Activated T-helper 1 cell treated with anti-CD3 and anti-CD28 coated beads, Interleukin-12 subunit alpha, Interleukin-12 subunit beta, Interleukin-2, Interleukin-4 antibody, amounts not matched to agents 30 ng/mL and 10 ng/mL and 1 ng/mL, durations not matched to agents 14 hours and 24 hours and 36 hours (primary cell): ENCODE measurements at regions not wholly inside any gene's neighbourhood (a gene's known extent, or its start where the extent isn't known, plus 50 kb on each side); places are given as distances from the start of the nearest gene placed in this dataset.

Experiments used
- DNase-seq: peaks from one replicate; pipeline ENCODE4 v3.0.0; 2021; ENCODE audit warnings: low spot score
- H3K27ac Mint-ChIP-seq: one replicate; pipeline ENCODE4 v1.8.0; 2021; ENCODE audit warnings: mild to moderate bottlenecking, mixed read lengths
- H3K27me3 Mint-ChIP-seq: one replicate; pipeline ENCODE4 v1.8.0; 2022; ENCODE audit warnings: mild to moderate bottlenecking, moderate library complexity, mixed read lengths; ENCODE audit not compliant: insufficient read depth
- H3K36me3 Mint-ChIP-seq: one replicate; pipeline ENCODE4 v1.8.0; 2021; ENCODE audit warnings: low read depth, mixed read lengths
- H3K4me1 Mint-ChIP-seq: one replicate; pipeline ENCODE4 v1.8.0; 2021; ENCODE audit warnings: low read depth, mixed read lengths
- H3K4me3 Mint-ChIP-seq: one replicate; pipeline ENCODE4 v1.8.0; 2021; ENCODE audit warnings: mild to moderate bottlenecking, moderate library complexity, mixed read lengths
- H3K9me3 Mint-ChIP-seq: one replicate; pipeline ENCODE4 v1.8.0; 2021; ENCODE audit warnings: mixed read lengths
- intact Hi-C: fragments of 100-400 bp; cut with micrococcal nuclease; formaldehyde crosslinking; loops from one replicate; pipeline ENCODE4 v1.15.1; 2024

DNA sequence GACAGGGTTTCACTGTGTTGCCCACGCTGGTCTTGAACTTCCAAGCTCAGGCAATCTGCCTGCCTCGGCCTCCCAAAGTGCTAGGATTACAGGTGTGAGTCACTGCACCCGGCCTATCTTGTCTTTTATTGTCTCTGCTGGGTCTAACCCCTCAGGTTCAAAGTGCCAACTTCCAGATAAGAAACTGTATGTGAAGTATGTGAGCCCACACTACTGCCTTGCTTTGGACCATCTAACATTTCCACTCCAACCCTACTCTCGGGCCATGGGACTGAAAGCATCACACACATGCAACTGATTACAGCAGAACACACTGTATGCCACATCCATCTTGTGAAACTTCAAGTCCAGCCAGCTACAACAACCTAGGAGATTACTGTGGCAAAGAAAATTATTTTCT is 256.1 kb upstream of the VEPH1 start:
- DNase-seq, result no peak
- no peaks in the 10 kb centered on the region for H3K27me3 Mint-ChIP-seq
- H3K27ac Mint-ChIP-seq, result no peak overlapping the region
- intact Hi-C loops, result no loop called here
- no peaks in the 10 kb centered on the region for H3K4me1 Mint-ChIP-seq
- H3K36me3 Mint-ChIP-seq, result no peaks in the 10 kb centered on the region
- no peaks in the 10 kb centered on the region for H3K9me3 Mint-ChIP-seq
- no peak overlapping the region for H3K4me3 Mint-ChIP-seq

GRCh38 chr3:157755233-157755632 is 252.0 kb upstream of the VEPH1 start:
- no peak for DNase-seq
- no peaks in the 10 kb centered on the region for H3K4me1 Mint-ChIP-seq
- no peak overlapping the region for H3K27ac Mint-ChIP-seq
- no peaks in the 10 kb centered on the region for H3K27me3 Mint-ChIP-seq
- no peaks in the 10 kb centered on the region for H3K9me3 Mint-ChIP-seq
- H3K4me3 Mint-ChIP-seq, result no peak overlapping the region
- intact Hi-C loops, result no loop called here
- H3K36me3 Mint-ChIP-seq, result no peaks in the 10 kb centered on the region

- intact Hi-C loops, result no loop called here
- no peak overlapping the region for H3K27ac Mint-ChIP-seq
- no peaks in the 10 kb centered on the region for H3K36me3 Mint-ChIP-seq
- H3K4me1 Mint-ChIP-seq, result no peaks in the 10 kb centered on the region
- H3K9me3 Mint-ChIP-seq, result no peaks in the 10 kb centered on the region
- DNase-seq, result no peak
- H3K4me3 Mint-ChIP-seq, result no peak overlapping the region
- no peaks in the 10 kb centered on the region for H3K27me3 Mint-ChIP-seq
Measured at GRCh38 chr3:157754451-157754850, 251.2 kb upstream of the VEPH1 start.

GRCh38 chr3:157753787-157754136 is 250.5 kb upstream of the VEPH1 start:
- Mint-ChIP-seq H3K4me3 (no peak overlapping the region), H3K27ac (no peak overlapping the region), H3K27me3 (no peaks in the 10 kb centered on the region), H3K4me1 (no peaks in the 10 kb centered on the region), H3K36me3 (no peaks in the 10 kb centered on the region), H3K9me3 (no peaks in the 10 kb centered on the region)
- DNase-seq, result no peak
- intact Hi-C loops, result no loop called here

DNA sequence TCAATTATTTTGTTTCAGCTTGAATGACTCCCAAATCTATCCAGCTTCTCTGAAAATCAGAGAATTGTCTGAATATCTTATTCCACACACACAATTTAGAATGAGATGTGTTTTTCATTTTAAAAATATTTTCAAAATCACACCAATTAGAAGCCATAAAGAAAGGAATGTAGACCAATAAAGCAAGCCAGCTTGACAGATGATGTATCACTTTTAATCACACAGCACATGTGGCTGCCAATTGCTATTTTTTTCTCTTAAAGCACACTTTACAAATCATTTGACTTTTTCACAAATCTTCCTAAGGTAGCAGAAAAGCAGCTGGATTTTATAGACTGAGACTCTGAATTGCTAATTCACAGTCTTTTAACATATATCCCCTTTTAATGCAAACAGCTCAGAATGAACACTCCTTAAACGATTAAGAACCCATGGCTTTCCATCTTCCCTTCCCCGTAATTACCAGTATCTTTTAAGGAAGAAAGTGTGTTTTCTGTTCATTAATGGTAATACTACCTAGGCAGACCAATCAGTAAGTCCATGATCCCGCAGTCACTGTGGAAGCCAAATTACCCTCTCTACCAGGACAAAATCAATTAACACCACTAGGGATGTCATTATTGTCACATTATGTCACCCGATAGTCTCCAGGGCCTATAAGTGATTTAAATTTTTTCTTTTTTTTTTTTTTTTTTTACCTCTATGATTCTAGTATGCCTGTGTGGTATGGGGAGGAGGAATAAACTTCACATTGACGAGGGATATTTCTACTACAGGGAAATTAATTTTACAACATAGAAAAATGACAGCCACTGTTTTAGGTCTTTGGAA is 250.0 kb upstream of the VEPH1 start:
- intact Hi-C loops, result no loop called here
- Mint-ChIP-seq H3K4me3 (no peak overlapping the region), H3K27me3 (no peaks in the 10 kb centered on the region), H3K9me3 (no peaks in the 10 kb centered on the region), H3K4me1 (no peaks in the 10 kb centered on the region), H3K36me3 (no peaks in the 10 kb centered on the region), H3K27ac (no peak overlapping the region)
- DNase-seq, result no peak

DNA sequence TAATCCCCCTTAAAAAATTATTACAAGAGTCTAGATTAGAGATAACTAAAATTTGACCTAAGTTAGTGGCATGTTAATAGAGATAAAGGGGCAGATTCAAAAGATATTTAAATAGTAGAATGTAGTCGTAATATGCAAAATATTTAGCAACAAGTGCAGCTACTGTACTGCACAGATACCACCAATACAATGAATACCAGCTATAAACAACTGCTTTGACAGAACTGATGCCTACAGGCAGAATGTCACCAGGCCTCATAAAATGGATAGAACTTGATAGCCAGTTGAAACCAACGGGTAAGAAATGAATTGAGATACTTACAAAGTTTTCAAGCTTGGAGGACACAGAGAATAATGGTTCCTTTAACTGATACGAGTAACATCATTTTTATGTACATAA is 249.3 kb upstream of the VEPH1 start:
- Mint-ChIP-seq H3K27ac (no peak overlapping the region), H3K36me3 (no peaks in the 10 kb centered on the region), H3K9me3 (no peaks in the 10 kb centered on the region), H3K4me1 (no peaks in the 10 kb centered on the region), H3K4me3 (no peak overlapping the region), H3K27me3 (no peaks in the 10 kb centered on the region)
- no peak for DNase-seq
- intact Hi-C loops, result no loop called here

DNA sequence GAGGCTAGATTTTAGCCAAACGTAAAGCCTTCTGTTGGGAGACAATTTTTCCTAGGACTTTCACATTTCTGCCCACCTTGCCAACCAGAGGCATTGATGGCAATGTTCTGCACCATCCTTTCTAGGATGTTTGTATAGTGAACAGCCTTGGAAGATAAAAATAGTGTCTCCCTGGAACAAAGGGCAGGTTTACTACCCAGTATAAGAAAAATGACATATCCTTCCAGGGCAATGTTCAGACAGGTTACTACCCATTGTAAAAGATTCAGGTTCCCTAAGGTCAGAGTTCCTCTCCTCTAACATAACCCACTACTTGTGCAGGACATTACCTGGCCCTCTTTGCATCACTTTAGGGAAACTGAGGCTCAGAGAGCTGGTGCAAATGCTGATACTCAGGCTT is 248.2 kb upstream of the VEPH1 start:
- Mint-ChIP-seq H3K36me3 (no peaks in the 10 kb centered on the region), H3K4me1 (no peaks in the 10 kb centered on the region), H3K27me3 (no peaks in the 10 kb centered on the region), H3K4me3 (no peak overlapping the region), H3K9me3 (no peaks in the 10 kb centered on the region), H3K27ac (no peak overlapping the region)
- no peak for DNase-seq
- intact Hi-C loops, result no loop called here

DNA sequence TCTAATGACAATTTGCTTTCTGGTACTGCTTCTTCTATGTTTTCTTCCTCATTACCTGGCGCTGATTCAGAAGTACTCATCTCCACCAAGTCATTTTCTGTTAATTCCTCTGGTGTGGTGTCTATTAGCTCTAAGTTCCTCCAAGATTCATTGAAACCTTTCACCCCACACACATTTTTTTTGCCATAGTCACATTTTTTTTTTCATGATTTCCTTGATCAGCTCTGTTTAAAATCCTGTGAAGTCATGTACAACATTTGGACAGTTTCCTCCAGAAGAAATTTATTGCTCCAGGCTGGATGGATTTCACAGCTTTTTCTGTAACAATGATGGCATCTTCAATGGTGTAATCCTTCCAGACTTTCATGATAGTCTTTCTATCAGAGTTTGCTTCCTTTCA is 243.2 kb upstream of the VEPH1 start:
- Mint-ChIP-seq H3K4me3 (no peak overlapping the region), H3K36me3 (no peaks in the 10 kb centered on the region), H3K9me3 (no peaks in the 10 kb centered on the region), H3K27me3 (no peaks in the 10 kb centered on the region), H3K4me1 (no peaks in the 10 kb centered on the region), H3K27ac (no peak overlapping the region)
- intact Hi-C loops, result no loop called here
- DNase-seq, result no peak

GRCh38 chr3:157741607-157742006 is 238.4 kb upstream of the VEPH1 start:
- peaks cover 1% of the 10 kb centered on the region for H3K27me3 Mint-ChIP-seq
- H3K9me3 Mint-ChIP-seq, result no peaks in the 10 kb centered on the region
- H3K27ac Mint-ChIP-seq, result no peak overlapping the region
- DNase-seq, result no peak
- H3K4me3 Mint-ChIP-seq, result no peak overlapping the region
- H3K4me1 Mint-ChIP-seq, result no peaks in the 10 kb centered on the region
- H3K36me3 Mint-ChIP-seq, result no peaks in the 10 kb centered on the region
- intact Hi-C loops, result no loop called here

DNA sequence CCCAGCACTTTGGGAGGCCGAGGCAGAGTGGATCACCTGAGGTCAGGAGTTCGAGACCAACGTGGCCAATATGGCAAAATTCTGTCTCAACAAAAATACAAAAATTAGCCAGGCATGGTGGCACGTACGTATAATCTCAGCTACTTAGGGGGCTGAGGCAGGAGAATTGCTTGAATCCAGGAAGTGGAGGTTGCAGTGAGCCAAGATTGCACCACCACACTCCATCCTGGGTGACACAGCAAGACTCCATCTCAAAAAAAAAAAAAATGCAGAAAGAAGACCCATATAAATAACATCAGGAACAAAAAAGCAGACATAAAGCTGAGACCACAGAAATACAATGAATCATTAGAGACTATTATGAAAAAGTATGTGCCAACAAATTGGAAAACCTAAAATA is 235.2 kb upstream of the VEPH1 start:
- peaks cover 5% of the 10 kb centered on the region for H3K9me3 Mint-ChIP-seq
- no peaks in the 10 kb centered on the region for H3K4me1 Mint-ChIP-seq
- peaks cover 1% of the 10 kb centered on the region for H3K27me3 Mint-ChIP-seq
- intact Hi-C loops, result no loop called here
- no peaks in the 10 kb centered on the region for H3K36me3 Mint-ChIP-seq
- no peak for DNase-seq
- H3K27ac Mint-ChIP-seq, result no peak overlapping the region
- no peak overlapping the region for H3K4me3 Mint-ChIP-seq

- Mint-ChIP-seq H3K9me3 (peaks cover 10% of the 10 kb centered on the region), H3K4me1 (no peaks in the 10 kb centered on the region), H3K36me3 (no peaks in the 10 kb centered on the region), H3K4me3 (no peak overlapping the region), H3K27ac (no peak overlapping the region), H3K27me3 (no peaks in the 10 kb centered on the region)
- no peak for DNase-seq
- intact Hi-C loops, result no loop called here
Measured at GRCh38 chr3:157718800-157719199, 215.6 kb upstream of the VEPH1 start.

DNA sequence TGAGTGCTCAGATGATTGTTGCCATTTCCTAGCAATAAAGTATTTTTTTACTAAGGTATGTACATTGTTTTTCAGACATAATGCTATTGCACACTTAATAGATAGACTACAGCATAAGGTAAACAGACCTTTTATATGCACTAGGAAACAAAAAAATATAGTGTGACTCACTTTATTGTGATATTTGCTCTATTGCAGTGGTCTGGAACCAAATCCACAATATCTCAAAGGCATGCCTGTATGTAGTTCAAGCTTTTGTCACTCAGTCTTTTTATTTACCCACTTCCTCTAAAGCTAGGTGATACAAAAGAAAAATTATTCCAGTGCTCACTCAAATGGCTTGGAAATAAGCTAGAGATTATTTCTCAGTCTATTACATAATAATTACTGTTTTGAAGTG is 209.9 kb upstream of the VEPH1 start:
- intact Hi-C loops, result no loop called here
- Mint-ChIP-seq H3K9me3 (peaks cover 4% of the 10 kb centered on the region), H3K27me3 (no peaks in the 10 kb centered on the region), H3K36me3 (no peaks in the 10 kb centered on the region), H3K27ac (no peak overlapping the region), H3K4me3 (no peak overlapping the region), H3K4me1 (no peaks in the 10 kb centered on the region)
- DNase-seq, result no peak

DNA sequence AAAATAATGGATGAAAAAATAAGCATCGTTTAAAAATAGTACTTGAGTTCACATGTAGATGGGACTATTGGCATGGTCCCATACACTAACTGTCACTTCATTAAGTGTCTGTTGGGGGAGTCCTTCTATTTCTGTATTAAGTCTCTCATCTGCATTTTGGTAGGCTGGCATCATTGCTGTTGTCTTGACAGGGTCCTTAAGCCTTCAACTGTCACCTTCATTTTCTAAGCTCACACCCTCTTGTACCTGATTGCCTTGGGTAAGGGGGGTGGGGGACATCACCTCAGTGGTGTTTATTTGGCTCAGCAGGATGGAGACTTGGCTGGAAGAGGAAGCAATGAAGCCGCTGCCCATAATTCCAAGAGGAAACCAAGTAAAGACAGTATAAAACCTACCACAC is 202.0 kb upstream of the VEPH1 start:
- H3K9me3 Mint-ChIP-seq, result no peaks in the 10 kb centered on the region
- H3K4me1 Mint-ChIP-seq, result no peaks in the 10 kb centered on the region
- no peak for DNase-seq
- H3K4me3 Mint-ChIP-seq, result no peak overlapping the region
- no peaks in the 10 kb centered on the region for H3K36me3 Mint-ChIP-seq
- H3K27ac Mint-ChIP-seq, result no peak overlapping the region
- intact Hi-C loops, result no loop called here
- H3K27me3 Mint-ChIP-seq, result no peaks in the 10 kb centered on the region

DNA sequence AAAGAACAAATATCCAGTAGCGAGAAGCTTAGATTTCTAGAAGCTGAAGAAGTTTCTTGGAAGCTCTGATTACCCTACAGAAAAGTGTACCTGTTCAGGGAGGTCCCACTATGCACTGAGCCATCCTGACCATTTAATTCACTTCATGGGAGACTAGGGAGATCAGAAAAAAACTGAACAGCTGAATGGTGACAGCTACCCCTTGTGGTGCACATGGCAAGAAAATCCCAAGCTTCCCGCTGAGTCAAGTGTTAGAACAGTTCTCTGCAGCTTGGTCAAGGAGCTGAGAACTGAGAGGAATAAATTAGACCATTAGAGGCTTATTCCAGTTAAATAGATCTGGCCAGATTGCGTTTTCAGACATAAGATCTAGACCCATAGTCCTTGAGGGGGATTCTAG is 197.2 kb upstream of the VEPH1 start:
- no peak for DNase-seq
- Mint-ChIP-seq H3K4me1 (no peaks in the 10 kb centered on the region), H3K9me3 (no peaks in the 10 kb centered on the region), H3K27ac (no peak overlapping the region), H3K4me3 (no peak overlapping the region), H3K27me3 (no peaks in the 10 kb centered on the region), H3K36me3 (no peaks in the 10 kb centered on the region)
- intact Hi-C loops, result no loop called here
